Right lobe of liver (tissue), 4 donors: ENCODE measurements at regions not wholly inside any gene's neighbourhood (a gene's known extent, or its start where the extent isn't known, plus 50 kb on each side); places are given as distances from the start of the nearest gene placed in this dataset.

Experiments
- CTCF ChIP-seq, 4 donors: fragments of 200-600 bp in 3 of 4; fragments of 450-650 bp in 1 of 4; IDR thresholded peaks; one replicate each; pipeline versions ENCODE4 v1.5.1 to v1.8.0; 2016 to 2022; ENCODE audit warnings: antibody characterized with exemption in 4 of 4, mild to moderate bottlenecking in 2 of 4
- POLR2A ChIP-seq: fragments of 450-650 bp; IDR thresholded peaks from one replicate; pipeline ENCODE4 v1.6.1; 2017; ENCODE audit warnings: antibody characterized with exemption, mild to moderate bottlenecking
- donor health status: DM: no; HTN: no; CAD: no.
- donor health status: DM: no; HTN: no; CAD: no.
- donor health status: DM: no; HTN: yes; CAD: no.

GRCh38 chr13:33682020-33682564, 135.9 kb upstream of the RFC3 start:
- no peak for TF ChIP-seq POLR2A
- no peak for TF ChIP-seq CTCF (IDR thresholded peaks at IDR 0.05)
